ENCODE measurements at regions not wholly inside any gene's neighbourhood (a gene's known extent, or its start where the extent isn't known, plus 50 kb on each side); places are given as distances from the start of the nearest gene placed in this dataset.
"Not testable (repeated sequence)": the region's sequence is repeated elsewhere in the genome, so short reads cannot be mapped to it uniquely, and the experiment has no call there.

GRCh38 chr5:176140138-176140537 lies 98.1 kb upstream of the SIMC1 start:
- DNase-seq (ENCODE audit: low read depth in 2 of 2), result not testable (repeated sequence)

DNA sequence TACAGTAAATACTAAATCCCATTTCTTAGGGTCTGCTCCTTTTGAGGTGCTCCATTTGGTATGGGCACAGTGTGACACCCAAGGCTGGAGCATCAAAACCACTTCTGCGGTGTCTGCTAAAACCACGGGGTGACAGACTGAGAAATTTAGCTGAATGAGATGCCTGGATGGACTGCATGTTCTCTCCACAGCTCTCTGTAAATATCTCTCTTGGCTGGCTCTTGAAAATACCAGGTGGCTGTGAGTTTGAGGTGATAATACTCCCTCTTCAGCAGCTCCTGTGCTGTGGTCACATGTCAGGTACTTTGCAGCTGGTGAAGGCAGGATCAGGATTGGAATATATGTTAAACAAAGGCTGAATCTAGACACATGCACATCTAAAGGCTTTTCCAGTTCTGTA lies 93.7 kb upstream of the SIMC1 start:
- no peak for DNase-seq (ENCODE audit: low read depth in 2 of 2)

GRCh38 chr5:176149948-176150347 lies 88.3 kb upstream of the SIMC1 start:
- not testable (repeated sequence) for DNase-seq (ENCODE audit: low read depth in 2 of 2)

DNA sequence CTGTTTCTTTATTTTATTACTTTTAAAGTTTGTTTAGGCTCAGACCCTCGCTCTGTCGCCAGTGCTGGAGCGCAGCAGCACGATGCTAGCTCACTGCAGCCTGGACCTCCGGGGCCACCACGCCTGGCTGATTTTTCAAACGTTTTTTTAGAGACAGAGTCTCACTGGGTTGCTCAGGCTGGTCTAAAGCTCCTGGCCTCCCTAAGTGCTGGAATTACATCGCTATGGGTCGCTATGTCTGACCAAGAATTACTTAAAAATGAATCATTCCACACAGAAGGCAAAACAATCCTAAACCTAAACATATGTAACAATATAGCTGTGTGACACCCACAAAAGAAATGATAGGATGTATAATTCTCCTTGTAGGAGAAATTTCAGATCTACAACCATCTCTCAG lies 86.9 kb upstream of the SIMC1 start:
- no peak for DNase-seq (ENCODE audit: low read depth in 2 of 2)

- no peak for DNase-seq (ENCODE audit: low read depth in 2 of 2)
Measured at GRCh38 chr5:176152191-176152929, 85.9 kb upstream of the SIMC1 start.

GRCh38 chr5:176152930-176153311 lies 85.3 kb upstream of the SIMC1 start:
- DNase-seq (ENCODE audit: low read depth in 2 of 2), result no peak

DNA sequence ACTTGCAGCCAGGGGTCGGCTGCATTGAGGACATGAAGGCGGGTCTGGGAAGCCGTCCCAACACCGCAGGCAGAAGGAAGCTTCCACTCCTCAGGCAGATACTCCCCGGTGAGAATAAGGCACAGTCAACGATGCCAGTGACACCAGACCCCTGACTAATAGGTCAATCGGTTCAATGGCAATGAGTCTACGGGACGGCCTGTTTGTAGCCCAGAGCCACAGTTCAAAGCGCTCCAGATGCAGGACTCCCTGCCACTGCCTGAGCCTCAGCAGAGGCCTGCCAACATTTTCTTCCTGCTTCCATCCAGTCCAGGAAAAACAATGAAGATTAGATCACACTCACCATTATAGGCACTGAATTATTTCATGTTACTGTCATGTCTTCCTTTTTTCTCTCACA lies 84.5 kb upstream of the SIMC1 start:
- DNase-seq (ENCODE audit: low read depth in 2 of 2), result no peak

DNA sequence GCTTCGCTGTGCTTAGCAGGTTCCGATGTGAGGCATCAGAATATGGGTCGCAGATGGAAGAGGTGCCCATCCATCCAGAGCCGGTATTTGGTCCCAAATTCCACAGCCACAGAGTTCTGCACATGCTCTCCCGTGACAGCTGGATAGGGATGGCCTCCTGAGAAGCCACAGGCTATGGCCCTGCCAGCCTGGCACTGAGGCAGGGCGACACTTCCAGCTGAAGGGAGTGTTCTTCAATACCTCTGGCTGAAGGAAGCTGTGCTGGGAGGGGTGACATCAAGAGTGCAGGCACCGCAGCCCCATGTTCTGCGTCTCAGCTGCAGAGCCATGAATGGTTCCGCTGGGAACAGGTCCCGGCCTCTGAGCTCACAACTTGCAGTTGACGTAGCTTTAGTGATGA lies 83.4 kb upstream of the SIMC1 start:
- DNase-seq (ENCODE audit: low read depth in 2 of 2), result no peak

DNA sequence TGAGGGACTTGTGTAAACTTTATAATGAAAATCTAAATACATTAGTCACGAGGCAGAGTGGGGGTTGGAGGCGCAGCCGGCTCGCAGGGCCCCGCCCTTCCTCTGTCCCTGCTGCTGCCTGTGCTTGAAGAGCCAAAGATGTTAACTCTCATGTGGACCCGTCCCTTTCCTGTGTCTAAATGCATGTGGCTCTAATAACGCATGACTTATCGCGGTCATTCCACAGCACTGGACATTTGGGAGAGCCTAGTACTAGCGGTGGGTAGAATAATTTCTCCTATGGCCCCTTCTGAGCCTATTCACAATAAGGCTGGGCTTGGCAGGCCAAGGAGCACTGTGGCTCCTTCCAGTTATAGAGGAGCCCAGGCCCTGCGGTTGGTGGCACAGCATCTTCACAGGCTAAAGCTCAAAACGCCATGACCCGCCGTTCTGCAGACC lies 82.3 kb upstream of the SIMC1 start:
- no peak for DNase-seq (ENCODE audit: low read depth in 2 of 2)

DNA sequence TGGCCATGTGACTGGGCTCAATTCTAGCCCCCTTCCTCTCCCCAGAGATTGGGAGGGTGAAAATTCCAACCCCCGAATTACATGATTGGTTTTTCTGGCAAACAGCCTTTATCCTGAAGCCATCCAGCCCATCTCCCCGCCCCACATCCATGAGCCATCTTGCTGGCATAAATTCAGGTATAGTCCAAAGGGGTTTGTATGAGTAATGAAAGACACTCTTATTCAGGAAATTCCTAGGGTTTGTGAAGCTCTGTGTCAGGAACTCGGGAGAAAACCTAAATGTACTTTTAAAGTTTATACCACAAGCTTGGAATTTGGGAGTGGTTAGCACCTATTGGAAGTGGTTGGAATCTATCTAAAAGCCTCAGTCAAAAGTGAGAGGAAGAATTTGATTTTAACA lies 80.6 kb upstream of the SIMC1 start:
- no peak for DNase-seq (ENCODE audit: low read depth in 2 of 2)

DNA sequence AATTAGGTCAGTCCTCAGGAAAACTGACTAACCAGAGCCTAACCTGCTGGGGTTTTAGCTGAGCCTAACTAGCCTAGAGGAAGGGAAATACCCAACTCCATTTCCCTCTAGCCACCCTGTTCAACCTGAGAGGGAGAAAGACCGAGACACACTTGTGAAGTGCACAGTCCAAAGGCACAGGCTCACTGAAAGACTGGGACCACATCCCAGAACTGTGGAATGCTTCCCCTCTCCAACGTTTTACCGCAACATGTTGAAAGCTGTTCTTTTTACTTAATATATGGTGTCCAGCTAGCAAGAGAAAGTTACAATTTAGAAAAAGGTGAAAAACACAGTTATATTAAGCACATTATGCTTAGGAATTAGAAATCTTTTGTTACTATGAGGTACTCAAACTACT lies 76.8 kb upstream of the SIMC1 start:
- no peak for DNase-seq (ENCODE audit: low read depth in 2 of 2)

DNA sequence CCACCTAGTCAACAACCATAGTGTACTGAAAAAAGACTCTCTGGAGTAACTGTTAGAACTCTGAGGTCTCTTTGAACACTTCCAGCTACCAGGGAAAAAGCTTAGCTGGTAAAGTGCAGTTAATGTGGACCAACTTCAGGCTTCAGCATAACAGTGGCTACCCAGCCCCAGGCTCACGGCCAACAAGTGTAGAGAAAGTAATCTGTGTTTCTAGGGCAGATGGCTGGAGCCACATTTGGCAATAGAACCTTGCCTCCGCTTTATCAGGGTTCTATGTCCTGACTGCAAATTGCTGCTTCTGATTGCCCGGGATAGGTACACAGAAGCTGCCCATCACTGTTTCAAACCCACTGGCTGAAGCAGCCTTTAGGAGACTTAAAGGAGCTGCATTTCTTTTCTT lies 76.0 kb upstream of the SIMC1 start:
- DNase-seq (ENCODE audit: low read depth in 2 of 2), result no peak

DNA sequence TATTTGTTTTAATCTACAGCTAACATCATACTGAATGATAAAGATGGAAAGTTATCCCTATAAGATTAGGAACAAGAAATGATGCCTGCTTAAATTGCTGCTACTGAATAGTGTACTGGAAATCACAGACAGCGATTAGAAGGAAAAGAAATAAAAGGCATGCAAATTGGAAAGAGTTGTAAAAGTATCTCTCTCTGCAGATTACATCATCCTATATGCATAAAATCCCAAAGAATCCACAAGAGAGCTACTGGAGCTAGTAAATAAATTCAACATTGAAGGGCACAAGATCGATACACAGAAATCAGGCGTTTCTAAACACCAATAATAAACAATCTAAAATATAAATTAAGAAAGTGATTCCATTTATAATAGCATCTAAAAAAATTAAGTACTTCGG lies 75.3 kb upstream of the SIMC1 start:
- DNase-seq (ENCODE audit: low read depth in 2 of 2), result no peak

DNA sequence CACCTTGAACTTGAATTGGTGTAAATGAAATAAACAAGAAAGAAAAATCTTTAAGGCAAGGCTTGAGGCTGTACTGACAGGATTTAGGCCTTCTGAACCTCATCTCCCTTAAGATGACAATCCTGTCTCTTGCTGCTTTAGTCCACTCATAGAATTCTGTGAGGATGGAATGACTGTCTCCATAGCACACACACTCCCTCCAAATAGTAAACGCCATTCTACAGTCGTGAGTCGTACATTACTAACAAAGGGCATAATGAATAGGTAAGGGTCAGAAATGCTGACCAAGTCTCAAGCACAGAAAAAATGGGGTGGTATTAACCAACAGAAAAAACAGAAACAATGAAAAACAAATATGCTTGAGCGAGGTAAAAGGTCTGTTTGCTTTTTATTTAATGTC lies 71.8 kb upstream of the SIMC1 start:
- DNase-seq (ENCODE audit: low read depth in 2 of 2), result no peak

DNA sequence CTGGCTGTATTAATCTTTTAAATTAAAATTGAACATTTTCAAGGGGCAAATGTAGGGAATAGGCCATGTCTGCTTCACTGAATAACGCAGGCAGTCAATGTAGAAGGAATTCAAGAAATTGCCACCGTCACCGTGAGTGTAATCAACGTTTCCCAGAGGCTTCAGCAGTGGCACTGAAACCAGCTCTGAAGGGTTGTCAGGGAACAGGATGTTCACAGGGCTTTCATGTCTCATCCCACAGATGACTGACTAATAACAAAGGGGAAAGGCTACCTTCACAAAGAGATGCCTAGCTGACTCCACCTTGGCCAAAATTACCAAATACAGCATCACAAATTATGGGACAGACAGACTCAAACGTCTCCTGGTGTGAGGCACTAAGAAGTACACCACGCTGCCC lies 70.4 kb upstream of the SIMC1 start:
- no peak for DNase-seq (ENCODE audit: low read depth in 2 of 2)

DNA sequence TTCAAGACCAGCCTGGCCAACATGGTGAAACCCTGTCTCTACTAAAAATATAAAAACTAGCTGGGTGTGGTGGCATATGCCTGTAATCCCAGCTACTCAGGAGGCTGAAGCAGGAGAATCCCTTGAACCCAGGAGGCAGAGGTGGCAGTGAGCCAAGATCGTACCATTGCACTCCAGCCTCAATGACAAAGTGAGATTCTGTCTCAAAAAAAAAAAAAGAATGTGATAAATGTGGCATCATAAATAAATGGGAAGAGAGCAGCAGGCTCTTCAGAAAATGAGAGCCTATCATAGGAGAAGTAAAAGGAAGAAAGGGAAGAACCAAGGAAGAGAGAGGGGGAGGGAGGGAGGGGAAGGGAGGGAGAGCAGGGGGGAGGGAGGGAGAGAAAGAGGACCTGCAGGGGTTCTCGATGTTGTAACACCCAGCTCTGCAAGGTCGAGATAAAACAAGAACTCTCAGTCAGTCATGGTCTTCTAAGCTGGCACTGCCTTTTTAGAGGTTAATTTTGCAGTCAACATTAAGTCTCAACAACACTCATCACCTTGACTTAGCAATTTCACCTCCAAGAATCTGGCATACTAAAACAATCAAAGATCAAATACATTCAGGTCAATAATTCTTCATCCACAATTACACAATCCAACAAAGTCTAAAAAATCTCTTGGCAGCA lies 68.7 kb upstream of the SIMC1 start:
- no peak for DNase-seq (ENCODE audit: low read depth in 2 of 2)

- DNase-seq (ENCODE audit: low read depth in 2 of 2), result no peak
Measured at GRCh38 chr5:176170084-176170483, 68.1 kb upstream of the SIMC1 start.

DNA sequence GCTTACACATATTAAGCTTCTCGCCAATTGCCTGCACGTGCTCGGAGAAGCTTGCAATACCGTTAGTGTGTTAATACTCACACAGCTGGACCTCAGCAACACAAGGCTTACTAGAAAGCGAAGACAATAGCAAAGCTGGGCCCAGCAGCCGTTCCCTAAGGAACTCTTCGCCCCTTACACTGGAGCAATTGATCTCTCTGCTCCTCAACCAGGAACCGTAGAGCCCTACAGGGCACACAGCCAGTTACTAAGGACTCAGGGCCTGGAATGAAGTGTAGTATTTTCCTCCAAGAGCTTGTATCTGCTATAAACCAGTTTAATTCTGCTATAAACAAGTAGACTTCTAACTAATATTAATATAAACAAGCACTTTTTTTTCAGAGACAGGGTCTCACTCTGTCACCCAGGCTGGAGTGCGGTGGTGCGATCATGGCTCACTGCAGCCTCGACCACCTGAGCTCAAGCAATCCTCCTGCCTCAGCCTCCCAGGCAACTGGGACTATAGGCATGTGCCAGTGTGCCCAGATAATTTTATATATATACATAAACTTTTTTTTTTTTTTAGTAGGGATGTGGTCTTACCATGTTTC lies 67.0 kb upstream of the SIMC1 start:
- no peak for DNase-seq (ENCODE audit: low read depth in 2 of 2)

GRCh38 chr5:176172246-176172645 lies 66.0 kb upstream of the SIMC1 start:
- no peak for DNase-seq (ENCODE audit: low read depth in 2 of 2)

GRCh38 chr5:176173647-176174046 lies 64.6 kb upstream of the SIMC1 start:
- no peak for DNase-seq (ENCODE audit: low read depth in 2 of 2)

- no peak for DNase-seq (ENCODE audit: low read depth in 2 of 2)
Measured at GRCh38 chr5:176174345-176175025, 63.7 kb upstream of the SIMC1 start.

DNA sequence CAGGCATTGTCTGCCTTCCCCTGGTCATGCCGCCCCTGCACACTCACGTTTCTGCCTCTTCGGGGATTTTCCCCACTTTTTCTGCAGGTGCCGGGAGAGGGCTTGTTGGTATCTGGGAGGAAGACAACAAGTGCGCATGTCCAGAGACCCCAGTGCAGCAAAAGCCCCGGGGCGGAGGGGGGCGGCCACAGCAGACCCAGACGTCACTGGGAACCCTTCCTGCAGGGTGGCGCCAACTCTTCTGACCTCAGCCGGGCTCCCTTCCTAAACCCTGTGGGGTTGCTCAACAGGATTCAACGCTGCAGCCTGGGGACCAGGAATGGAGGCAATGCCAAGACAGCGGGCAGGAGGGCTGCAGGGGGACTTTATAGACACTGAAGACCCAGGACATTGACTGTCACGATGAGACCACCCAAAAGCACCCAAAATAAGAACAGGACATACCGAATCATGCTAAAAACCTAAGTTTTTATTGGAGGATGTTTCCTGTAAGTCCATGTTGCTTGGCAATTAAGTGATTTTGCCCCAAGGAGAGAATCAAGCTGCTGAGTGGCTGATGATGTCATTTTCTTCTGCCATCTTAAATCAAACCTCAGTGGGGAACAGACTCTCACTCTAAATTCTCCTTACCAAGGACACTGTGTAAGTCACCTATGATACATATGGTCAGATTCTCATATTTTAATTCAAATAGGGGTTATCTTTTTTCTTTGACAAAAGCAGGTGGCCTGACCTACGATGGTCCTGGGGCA lies 62.9 kb upstream of the SIMC1 start:
- no peak for DNase-seq (ENCODE audit: low read depth in 2 of 2)

Measured in activated CD4-positive, alpha-beta T cell treated with anti-CD3 and anti-CD28 coated beads for 24 hours (primary cell).